ENCODE measurements at regions not wholly inside any gene's neighbourhood (a gene's known extent, or its start where the extent isn't known, plus 50 kb on each side); places are given as distances from the start of the nearest gene placed in this dataset.
"Not testable (repeated sequence)": the region's sequence is repeated elsewhere in the genome, so short reads cannot be mapped to it uniquely, and the experiment has no call there.

DNA sequence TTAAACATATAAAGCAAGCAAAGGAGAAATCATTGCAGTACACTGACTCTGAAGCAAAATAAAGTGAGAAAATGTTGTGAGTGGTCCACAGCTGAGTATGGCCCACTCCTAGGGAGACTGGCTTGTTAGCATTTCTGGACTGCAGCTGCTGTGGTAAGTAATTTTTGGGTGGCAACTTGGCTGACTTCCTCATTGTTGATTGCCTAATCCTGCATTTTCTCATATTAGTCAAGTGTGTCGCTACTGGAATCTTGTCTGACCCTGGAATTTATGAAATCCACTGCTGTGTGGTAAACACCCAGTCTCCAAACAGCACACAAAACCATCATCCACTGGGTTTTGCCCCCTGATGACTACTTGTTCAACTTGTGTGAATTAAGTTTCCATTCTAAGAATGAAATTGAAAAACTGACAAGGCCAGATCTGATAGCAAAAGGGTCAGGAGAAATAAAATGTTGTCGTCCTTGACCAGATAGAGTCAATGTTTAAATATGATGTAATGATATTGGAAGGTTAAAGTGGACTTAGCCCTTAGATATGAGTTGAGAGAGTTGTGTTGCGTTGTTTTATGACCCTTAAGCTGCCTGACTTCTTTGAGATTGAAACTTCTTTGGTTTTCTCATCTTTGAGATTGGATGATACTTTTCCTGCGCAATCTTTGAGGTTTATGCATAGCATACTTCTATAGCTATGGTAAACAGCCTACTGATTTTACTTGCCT lies 106.6 kb upstream of the SEC22B start:
- not testable (repeated sequence) for H3K4me3 ChIP-seq (ENCODE audit: low read depth, low read length)

DNA sequence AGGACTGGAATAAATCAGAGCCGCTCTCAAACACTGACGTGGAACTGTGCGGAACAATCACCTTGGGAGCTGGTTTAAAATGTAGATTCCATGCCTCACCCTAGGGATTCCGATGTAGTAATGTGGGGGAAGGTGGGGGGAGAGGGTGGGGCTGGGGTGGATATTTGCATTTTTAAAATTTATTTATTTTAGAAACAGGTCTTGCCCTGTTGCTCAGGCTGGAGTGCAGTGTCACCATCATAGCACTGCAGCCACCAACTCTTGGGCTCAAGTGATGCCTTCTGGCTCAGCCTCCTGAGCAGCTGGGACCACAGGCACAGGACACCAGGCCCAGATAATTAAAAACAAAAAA lies 101.9 kb upstream of the SEC22B start:
- not testable (repeated sequence) for H3K4me3 ChIP-seq (ENCODE audit: low read depth, low read length)

DNA sequence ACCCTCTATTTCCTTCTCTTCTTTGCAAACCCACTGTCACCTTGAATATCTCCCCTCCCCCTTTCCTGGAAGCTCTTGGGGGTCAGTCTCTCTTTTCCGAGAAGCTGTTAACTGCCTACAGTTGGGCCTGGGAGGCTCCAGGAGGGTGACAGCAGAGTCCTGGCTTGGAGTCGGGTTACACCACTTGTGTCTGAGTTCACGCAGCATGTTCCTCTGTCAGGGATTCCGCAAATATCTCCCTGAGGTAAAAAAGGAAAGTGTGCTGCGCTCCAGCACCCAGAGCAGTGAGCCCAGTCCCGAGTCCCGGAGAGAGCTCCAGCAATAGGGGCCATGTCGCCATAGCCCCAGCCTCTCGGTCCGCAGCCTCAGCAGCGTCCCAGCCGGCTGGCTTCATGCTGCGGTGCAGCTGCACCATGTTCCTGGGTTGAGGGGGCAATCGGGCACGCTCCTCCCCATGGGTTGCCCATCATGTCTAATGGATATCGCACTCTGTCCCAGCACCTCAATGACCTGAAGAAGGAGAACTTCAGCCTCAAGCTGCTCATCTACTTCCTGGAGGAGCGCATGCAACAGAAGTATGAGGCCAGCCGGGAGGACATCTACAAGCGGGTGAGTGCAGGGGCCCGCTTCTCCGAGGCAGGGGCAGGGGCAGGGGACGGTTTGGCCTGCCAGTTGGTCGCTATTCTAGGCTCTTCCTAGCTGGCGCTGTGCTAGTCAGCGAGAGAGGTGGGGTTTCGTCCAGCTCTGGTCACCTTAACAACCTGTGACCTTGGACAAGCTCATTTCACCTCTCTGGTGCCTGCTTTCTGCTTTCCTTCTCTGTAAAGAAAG lies 101.3 kb upstream of the SEC22B start:
- not testable (repeated sequence) for H3K4me3 ChIP-seq (ENCODE audit: low read depth, low read length)

DNA sequence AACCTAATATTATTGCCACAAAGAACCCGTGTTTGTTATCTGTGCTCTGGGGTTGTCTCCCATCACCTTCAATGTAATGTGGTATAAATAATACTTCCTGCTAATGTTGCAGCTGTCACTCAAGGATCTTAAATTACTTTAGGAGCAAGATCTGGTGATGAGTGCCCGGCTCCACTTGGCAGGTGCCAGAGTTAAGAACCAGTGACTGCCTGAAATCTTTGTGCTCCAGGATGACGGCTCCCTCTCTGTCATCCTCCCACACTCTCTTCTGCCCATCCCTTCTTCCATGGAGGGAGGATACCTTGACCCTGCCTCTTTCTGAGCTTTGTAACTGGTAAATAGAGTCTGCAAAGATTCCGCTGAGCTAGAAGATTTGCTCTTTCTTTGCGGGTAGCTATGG lies 100.4 kb upstream of the SEC22B start:
- H3K4me3 ChIP-seq (ENCODE audit: low read depth, low read length) = not testable (repeated sequence)

DNA sequence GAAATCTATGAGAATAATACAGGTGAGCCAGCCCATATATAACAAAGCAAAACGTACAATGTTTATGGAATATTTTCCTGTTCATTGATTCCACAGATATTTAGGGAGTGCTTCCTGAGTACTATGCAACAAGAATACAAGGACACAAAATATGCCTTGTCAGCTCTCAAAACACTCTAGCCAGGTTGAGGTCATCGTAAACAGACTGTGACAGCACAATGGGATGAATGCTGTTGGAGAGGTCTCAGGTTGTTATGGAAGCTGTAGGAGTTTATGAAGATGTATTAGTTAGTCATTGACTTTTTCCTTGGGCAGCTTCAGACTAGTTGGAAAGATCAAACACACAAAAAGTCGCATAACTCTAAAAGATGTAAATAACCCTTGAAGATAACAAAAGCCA lies 98.1 kb upstream of the SEC22B start:
- not testable (repeated sequence) for H3K4me3 ChIP-seq (ENCODE audit: low read depth, low read length)

DNA sequence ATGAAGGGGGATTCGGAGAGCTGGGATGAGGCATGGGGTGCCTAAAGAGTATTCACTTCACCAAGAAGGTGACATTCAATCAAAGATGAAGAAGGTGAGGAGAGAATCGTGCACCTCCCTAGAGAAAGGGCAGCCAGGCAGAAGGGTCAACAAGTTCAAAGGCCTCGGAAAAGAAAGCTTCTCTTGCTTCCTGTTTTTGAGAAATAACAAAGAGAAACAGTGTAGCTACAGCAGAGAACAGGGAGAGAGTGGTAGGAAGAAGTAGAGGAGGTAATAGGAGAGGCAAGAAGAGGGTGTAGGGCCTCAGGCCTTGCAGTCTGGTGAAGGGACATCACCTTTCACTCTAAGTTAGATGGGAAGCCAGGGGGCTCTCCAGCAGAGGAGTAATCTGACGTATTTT lies 97.0 kb upstream of the SEC22B start:
- H3K4me3 ChIP-seq (ENCODE audit: low read depth, low read length) = not testable (repeated sequence)

DNA sequence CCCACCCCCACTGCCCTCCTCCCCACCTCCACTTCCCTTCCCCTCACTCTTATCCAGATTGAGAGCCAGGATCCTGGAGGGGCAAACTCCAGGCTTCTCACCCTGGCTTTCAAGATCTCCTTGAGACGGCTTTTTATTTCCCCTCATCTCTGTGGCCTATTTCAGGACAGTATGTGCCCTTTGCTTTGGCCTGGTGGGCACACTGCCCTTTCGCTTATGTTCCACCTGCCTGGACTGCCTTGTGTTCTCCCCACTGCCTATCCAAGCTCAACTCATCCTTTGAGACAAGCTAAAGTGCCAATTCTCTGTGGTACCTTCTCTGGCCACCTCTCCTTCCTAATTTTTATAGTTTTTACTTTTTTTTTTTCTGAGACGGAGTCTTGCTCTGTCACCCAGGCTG lies 95.9 kb upstream of the SEC22B start:
- H3K4me3 ChIP-seq (ENCODE audit: low read depth, low read length) = not testable (repeated sequence)

DNA sequence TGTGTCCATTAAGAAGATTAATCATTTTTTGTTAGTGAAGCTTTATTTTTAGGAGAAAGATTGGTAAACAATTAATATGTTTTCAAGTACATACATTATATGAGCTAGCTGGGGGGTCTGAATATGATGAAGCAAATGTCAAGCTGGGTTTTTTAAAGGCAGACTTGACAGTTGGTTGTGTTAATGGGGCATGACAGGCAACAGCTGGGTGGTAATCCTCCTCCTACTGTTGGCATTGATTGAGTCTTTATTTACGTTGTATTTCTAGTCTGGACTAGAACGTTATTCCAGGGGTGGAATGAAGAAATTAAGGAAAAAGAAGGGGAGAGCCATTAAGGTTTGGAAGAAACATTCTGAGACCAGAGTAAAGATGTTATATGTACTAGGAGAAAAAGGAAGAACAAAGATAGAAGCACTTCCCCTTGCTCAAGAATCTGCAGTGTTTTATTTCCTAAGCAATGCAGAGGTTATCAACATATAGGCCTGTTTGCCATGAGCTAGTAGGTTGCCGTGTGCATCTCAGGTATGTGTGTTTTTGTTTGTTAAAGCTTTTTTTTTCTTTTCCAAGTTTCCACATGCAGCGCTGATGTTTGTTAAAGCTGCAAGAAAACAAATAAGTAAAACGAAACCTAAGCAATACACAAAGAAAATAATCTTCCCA lies 95.4 kb upstream of the SEC22B start:
- H3K4me3 ChIP-seq (ENCODE audit: low read depth, low read length) = not testable (repeated sequence)

DNA sequence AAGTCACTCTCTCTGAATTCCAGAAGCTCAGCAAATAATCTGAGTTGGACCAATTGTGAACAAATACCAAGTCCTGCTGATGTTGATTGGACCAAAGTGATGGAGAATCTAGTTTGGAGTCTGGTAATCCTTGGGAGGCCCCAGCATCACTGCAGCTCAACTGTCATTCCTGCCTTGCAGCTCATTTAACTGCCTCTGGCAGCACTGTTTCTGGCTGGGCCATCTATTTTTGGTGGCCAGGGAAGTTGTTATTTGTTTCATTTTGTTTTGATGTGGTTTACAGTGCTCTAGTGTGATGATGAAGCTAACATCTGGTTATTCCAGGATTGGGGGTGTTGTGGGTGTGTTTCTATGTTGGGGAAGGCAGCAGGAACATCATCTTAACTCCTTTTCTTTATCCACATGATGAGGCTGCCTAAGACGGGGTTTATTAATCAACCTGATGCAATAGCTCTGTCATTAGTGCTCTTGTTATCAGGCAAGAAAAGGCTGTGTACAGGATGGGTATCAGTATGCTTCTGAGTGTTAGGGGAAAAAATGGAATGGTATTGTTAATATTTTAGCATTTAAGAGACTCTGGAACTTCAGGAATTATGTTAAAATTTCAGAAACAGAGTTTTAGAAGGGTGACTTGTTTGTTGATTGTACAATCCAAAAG lies 91.7 kb upstream of the SEC22B start:
- not testable (repeated sequence) for H3K4me3 ChIP-seq (ENCODE audit: low read depth, low read length)

DNA sequence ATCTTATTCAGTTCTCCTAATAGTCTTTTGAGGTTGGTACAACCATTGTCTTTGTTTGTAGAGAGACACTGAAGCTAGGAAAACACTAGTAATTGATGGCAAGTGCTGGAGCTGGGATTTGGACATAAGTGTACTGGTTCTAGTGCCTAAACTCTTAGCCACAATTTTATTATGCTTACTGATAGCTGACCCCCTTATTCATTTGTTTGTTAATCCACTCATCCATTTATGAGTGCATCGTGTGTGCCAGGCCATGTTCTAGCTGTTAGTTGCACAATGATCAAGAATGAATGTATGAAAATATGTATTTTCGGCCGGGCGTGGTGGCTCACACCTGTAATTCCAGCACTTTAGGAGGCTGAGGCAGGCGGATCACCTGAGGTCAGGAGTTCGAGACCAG lies 88.2 kb upstream of the SEC22B start:
- H3K4me3 ChIP-seq (ENCODE audit: low read depth, low read length) = not testable (repeated sequence)

DNA sequence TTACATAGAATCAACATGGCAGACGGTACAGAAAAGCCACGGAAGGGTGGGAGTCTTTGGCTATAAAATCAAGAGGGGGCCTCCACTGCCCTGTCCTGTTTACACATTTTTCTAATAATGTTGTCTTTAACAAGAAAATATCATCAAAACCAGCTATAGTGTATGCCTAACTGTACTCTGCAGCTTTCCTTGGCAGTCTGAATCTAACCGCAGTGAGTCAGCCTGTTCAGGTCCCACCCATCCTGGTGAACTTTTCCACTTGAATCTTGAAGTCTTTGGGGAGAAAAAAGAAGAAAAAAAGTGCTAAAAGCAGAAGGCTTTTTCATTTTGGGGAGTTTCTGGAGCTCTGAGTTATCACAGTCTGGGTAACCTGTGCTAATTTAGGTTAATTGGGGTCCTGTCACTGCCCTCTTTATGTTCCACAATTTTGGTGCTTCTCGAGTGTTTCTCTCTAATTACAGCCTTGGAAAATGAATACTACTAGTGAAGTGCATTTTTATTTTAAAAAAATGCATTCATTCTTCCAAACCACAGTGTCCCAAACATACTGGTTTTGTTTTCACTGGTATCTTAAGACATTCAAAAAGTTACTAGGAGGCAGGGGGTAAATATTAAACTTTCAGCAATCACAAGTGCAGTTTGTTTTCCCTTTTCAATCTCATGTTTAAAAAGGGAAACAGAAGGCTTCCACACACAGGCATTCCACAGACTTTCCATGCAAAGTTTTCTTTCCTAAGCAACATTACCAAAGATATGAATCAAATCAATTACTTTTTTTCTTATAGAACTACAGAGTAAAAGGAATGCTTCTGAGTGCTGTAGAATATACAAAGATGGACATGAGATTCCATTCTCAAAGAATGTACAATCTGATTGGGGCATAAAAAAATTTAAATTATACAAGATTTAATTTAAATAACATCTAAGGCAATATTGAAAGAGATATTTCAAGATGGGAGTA lies 86.8 kb upstream of the SEC22B start:
- not testable (repeated sequence) for H3K4me3 ChIP-seq (ENCODE audit: low read depth, low read length)

DNA sequence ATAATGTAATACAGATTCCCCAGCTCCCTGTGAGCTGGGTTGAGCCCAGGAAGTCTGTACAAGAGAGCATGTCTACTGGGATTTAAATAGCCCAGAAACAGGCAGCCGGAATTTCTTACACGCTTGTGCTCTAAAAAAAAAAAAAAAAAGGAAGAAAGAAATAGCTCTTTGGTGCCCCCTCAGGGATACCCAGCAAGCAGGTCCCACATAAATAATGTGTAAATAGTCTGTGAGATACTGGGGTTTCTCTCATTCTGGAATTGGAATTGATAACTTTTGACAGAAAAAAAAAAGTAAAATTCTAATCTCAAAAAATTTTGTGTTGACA lies 81.4 kb upstream of the SEC22B start:
- H3K4me3 ChIP-seq (ENCODE audit: low read depth, low read length) = not testable (repeated sequence)

DNA sequence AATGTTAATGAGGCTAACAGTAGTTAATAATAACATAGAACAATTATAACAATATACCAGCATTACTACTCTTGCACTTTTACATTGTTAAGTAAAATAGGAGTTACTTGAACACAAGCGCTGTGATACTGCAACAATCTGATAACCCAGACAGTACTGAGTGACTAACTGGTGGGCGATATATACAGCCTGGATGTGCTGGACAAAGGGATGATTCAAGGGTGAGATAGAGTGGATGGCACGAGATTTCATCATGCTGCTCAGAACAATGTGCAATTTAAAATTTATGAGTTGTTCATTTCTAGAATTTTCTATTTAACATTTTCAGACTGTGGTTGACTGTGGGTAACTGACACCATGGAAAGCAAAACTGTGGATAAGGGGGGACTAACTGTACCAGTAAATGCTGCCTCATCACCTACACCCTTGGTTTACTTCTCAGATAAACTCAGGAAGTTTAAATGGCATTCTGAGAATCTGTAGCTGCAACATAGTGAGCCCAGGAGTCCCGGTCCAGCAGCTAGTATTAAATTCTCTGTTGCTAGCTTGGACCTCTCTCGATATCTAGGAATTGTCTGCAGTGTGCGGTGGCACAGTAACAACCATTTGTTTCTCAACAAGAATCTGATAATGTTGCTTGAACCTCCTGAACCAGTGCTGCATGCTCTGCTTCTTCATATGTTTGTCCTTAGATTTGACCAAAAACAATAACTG lies 80.9 kb upstream of the SEC22B start:
- not testable (repeated sequence) for H3K4me3 ChIP-seq (ENCODE audit: low read depth, low read length)

DNA sequence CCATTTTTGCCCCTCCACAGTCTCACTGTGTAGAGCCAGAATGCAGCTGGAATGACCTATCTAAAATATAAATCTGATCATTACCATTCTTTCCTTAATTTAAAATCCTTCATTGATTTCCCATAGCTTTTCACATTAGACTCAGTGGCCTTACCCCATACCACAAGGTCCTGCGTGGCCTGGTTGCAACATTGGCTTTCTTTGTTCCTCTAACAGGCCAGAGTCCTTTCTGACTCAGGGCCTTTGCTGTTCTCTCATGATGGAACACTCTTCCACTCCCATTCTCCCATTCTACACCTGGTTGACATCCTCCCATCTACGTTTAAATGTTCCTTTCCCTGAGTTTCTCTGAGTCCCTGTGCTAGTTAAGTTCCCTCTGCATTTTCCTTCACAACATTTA lies 74.4 kb upstream of the SEC22B start:
- not testable (repeated sequence) for H3K4me3 ChIP-seq (ENCODE audit: low read depth, low read length)

DNA sequence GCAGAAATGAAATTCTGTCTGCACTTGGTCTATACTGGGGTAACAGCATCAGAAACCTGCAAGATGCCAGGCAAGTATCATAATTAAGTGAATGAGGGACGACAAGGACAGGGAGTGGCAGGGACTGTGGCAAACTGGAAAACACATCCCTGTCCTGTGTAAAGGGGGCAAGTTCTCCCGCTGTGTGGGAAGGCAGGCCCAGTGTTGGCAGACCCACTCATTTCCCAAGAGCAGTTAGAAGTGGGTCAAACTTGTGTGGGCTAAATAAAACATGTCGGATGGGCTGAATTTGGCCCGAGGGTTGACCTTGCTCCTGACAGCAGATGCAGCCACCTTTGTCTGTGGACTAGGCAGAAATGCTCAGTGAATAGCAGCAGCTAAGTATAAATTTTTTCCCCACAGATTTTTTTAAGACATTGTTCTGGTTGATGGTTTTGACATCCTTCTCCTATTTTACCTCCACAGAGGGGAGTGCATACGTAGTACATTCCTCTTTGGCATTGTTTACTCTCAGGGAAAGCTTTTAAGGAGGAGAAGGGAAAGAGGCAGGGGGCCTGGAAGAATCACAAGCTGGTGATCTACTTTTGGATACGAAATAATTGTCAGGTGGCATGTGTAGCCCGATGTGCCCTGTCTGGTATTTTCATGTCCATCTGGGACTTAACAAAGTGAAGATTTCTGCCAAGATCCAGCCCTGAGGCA lies 72.6 kb upstream of the SEC22B start:
- not testable (repeated sequence) for H3K4me3 ChIP-seq (ENCODE audit: low read depth, low read length)

DNA sequence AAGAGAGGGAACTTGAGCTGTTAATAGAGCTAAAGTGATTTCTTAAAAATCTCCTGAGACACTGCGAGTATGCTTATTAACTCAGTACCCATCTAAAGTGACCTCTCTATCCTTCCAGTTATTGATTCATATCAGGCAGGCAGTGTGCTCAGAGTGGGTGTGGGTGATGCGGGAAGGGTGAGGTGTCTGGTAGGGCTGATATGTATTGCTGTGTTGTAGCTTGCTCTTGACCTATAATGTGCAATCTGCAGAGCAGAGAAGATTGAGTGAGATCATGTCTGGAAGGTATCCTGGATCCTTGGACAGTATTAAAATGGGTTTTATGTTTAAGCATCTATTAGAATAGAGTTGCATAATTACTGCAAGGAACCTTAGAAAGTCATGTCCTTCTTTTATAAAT lies 71.9 kb upstream of the SEC22B start:
- not testable (repeated sequence) for H3K4me3 ChIP-seq (ENCODE audit: low read depth, low read length)

DNA sequence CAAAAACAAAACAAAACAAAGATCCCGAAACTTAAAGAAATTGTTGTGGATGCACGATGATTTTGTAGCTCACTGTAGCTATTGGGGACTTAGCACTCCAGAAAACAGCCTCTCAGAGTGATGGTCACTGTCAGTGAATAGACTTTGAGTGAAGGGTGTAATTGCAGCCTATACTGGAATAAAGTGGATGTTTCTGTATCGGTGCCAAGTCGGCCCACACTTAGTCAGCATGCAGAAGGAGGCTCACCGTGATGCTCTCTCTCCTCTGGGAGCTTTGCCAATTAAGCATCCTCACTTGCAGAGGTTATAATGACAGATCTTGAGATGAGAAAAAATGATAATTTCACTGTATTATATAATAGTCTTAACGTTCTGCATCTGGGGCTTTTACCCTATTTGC lies 67.5 kb upstream of the SEC22B start:
- not testable (repeated sequence) for H3K4me3 ChIP-seq (ENCODE audit: low read depth, low read length)

DNA sequence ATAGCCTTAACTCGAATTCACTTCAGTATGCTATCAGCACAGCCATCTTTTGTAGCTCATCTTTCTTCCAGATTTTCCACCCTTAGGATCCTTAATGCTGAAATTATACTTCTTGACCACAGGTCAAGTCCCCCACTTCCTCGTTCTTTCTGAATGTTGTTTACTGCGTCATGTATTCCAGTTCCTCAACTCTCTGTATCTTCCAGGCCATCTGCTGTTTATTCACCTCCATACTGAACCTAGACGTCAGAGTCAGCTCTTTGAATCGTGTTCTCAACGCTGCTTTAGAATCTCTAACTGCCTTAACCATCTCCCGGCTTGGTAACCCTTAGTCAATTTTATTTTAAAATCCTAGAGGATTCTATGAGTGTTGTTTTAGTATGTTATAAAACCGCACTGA lies 66.3 kb upstream of the SEC22B start:
- not testable (repeated sequence) for H3K4me3 ChIP-seq (ENCODE audit: low read depth, low read length)

DNA sequence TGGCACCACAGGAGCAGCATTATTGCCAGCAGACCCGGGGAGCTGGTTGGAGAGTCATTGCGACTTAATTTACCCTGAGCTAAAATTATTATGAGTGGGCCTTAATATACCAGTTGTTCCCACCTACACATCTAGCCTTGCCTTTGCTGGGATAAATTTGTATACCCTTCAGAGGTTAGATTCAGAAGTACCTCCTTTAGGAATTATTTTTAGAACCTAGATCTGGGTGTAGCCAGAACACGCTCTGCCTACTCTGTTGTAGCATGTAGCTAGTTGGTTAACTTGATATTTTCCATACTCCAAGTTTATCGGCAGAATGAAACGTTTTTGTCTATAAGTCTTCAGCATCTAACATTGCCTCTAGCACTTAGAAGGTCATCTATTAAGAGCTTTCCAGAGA lies 65.5 kb upstream of the SEC22B start:
- not testable (repeated sequence) for H3K4me3 ChIP-seq (ENCODE audit: low read depth, low read length)

Data from WI38 (cell line).